GM23248 (cell line): ENCODE measurements at regions not wholly inside any gene's neighbourhood (a gene's known extent, or its start where the extent isn't known, plus 50 kb on each side); places are given as distances from the start of the nearest gene placed in this dataset.

Source experiments
- DNase-seq: peaks from one replicate; pipeline ENCODE4 v3.0.0-alpha.2; 2015
- H2AFZ ChIP-seq: fragments of 200-600 bp; sonication (generic); 2 replicates; pipeline ENCODE4 v1.6.1; 2016; ENCODE audit warnings: antibody characterized with exemption
- H3F3A ChIP-seq: fragments of 200-600 bp; sonication (generic); 2 replicates; pipeline ENCODE4 v1.6.1; 2016; ENCODE audit warnings: mild to moderate bottlenecking, antibody characterized with exemption, mixed run types; ENCODE audit not compliant: insufficient read depth
- H3K27ac ChIP-seq: fragments of 200-600 bp; sonication (generic); 2 replicates; pipeline ENCODE4 v1.5.1; 2016; ENCODE audit warnings: mild to moderate bottlenecking
- H3K27me3 ChIP-seq: fragments of 200-600 bp; sonication (generic); replicated peaks from 2 replicates; pipeline ENCODE4 v1.6.1; 2016; ENCODE audit warnings: mild to moderate bottlenecking; ENCODE audit not compliant: insufficient read depth
- H3K36me3 ChIP-seq: fragments of 200-600 bp; sonication (generic); 2 replicates; pipeline ENCODE4 v1.6.1; 2016; ENCODE audit warnings: low read depth, mild to moderate bottlenecking
- H3K4me1 ChIP-seq: fragments of 200-600 bp; sonication (generic); 2 replicates; pipeline ENCODE4 v1.6.1; 2016; ENCODE audit warnings: mild to moderate bottlenecking; ENCODE audit not compliant: insufficient read depth
- H3K4me2 ChIP-seq: fragments of 200-600 bp; sonication (generic); one replicate; pipeline ENCODE4 v1.6.1; 2016; ENCODE audit warnings: mild to moderate bottlenecking; ENCODE audit not compliant: unreplicated experiment
- H3K4me3 ChIP-seq: fragments of 200-600 bp; sonication (generic); 2 replicates; pipeline ENCODE4 v1.5.1; 2016; ENCODE audit warnings: mild to moderate bottlenecking
- H3K79me2 ChIP-seq: fragments of 200-600 bp; sonication (generic); 2 replicates; pipeline ENCODE4 v1.6.1; 2016; ENCODE audit warnings: mild to moderate bottlenecking; ENCODE audit not compliant: insufficient read depth
- H3K9ac ChIP-seq: fragments of 200-600 bp; sonication (generic); 2 replicates; pipeline ENCODE4 v1.6.1; 2016; ENCODE audit warnings: mild to moderate bottlenecking
- H3K9me2 ChIP-seq: fragments of 200-600 bp; sonication (generic); 2 replicates; pipeline ENCODE4 v1.6.1; 2016; ENCODE audit warnings: mixed run types, mild to moderate bottlenecking, moderate library complexity; ENCODE audit not compliant: insufficient read depth
- H3K9me3 ChIP-seq: fragments of 200-600 bp; sonication (generic); one replicate; pipeline ENCODE4 v1.6.1; 2017; ENCODE audit warnings: low read depth
- H4K20me1 ChIP-seq: fragments of 200-600 bp; sonication (generic); 2 replicates; pipeline ENCODE4 v1.6.0; 2016; ENCODE audit not compliant: insufficient read depth
- EZH2 ChIP-seq: fragments of 200-600 bp; sonication (generic); IDR thresholded peaks from 2 replicates; pipeline ENCODE4 v1.6.1; 2018; ENCODE audit warnings: antibody characterized with exemption, mild to moderate bottlenecking; ENCODE audit not compliant: insufficient read depth, poor library complexity, severe bottlenecking
- EZH2phosphoT487 ChIP-seq: fragments of 200-600 bp; sonication (generic); IDR thresholded peaks from 2 replicates; pipeline ENCODE4 v1.6.1; 2018; ENCODE audit warnings: antibody characterized with exemption, moderate library complexity, mild to moderate bottlenecking, low read depth; ENCODE audit not compliant: insufficient read depth
- WGBS, 2 experiments: methylation state at CpG; one replicate each; pipeline ENCODE4 v1.1.6; 2015 to 2017; ENCODE audit warnings: low lambda C conversion rate in 2 of 2, low coverage in 1 of 2; ENCODE audit errors: missing lambda C conversion rate in 2 of 2; 5-methylcytosine and 5-hydroxymethylcytosine counted together
- in situ Hi-C: fragments of 300-500 bp; cut with MboI; formaldehyde crosslinking; loops from 2 replicates; pipeline ENCODE4 v1.15.0; 2020

- no peak overlapping the region for H3K4me3 ChIP-seq
- in situ Hi-C loops = no loop called here
- 76 to 77% methylated on average over 10 of the region's 10 CpGs for WGBS, 2 experiments
These were observed 102.6 kb upstream of the TSHZ3 start for GRCh38 chr19:31451686-31452330.

DNA sequence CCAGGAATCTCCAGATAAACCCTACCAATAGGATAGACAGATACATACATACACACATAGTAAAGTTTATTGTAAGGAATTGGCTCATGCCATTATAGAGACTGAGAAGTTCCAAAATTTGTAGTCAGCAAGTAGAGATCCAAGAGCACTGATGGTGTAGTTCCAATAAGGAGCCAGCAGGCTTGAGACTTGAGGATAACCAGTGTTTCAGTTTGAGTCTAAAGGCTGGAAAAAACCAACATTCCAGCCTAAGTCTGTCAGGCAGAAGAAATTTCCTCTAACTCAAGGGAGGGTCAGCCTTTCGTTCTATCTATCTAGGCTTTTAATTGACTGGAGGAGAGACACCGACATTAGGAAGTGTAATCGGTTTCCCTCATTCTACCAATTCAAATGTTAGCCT is 110.2 kb upstream of the TSHZ3 start:
- Histone ChIP-seq H3K9me2 (no peaks in the 10 kb centered on the region), H3K79me2 (no peaks in the 10 kb centered on the region), H3K27ac (no peak overlapping the region), H3K4me1 (peaks cover 5% of the 10 kb centered on the region; the same call in 1 of the 2 replicates), H2AFZ (no peak overlapping the region), H3K36me3 (no peaks in the 10 kb centered on the region), H3K4me3 (no peak overlapping the region), H3F3A (peaks cover 4% of the 10 kb centered on the region; the same call in 1 of the 2 replicates), H4K20me1 (no peaks in the 10 kb centered on the region), H3K9me3 (no peaks in the 10 kb centered on the region), H3K4me2 (no peak overlapping the region), H3K27me3 (peaks cover 4% of the 10 kb centered on the region; the same call in 1 of the 2 replicates), H3K9ac (no peak overlapping the region)
- in situ Hi-C loops = no loop called here
- DNase-seq = peak; percentile 30
- WGBS, 2 experiments = 87 to 90% methylated on average over 3 of the region's 3 CpGs
- TF ChIP-seq EZH2phosphoT487 = no peak
- no peak for TF ChIP-seq EZH2

More at GRCh38 chr19:31451686-31452330, 102.6 kb upstream of the TSHZ3 start:
- H3K9me3 ChIP-seq = no peaks in the 10 kb centered on the region
- H3K36me3 ChIP-seq = no peaks in the 10 kb centered on the region
- no peaks in the 10 kb centered on the region for H3K9me2 ChIP-seq
- no peak for TF ChIP-seq EZH2phosphoT487
- no peaks in the 10 kb centered on the region for H3K79me2 ChIP-seq
- no peak overlapping the region for H2AFZ ChIP-seq
- DNase-seq = peak; percentile 47
- no peak overlapping the region for H3K4me2 ChIP-seq
- no peak overlapping the region for H3K27ac ChIP-seq
- peaks cover 6% of the 10 kb centered on the region for H3K4me1 ChIP-seq
- H3F3A ChIP-seq = no peaks in the 10 kb centered on the region
- no peak overlapping the region for H3K9ac ChIP-seq
- no peaks in the 10 kb centered on the region for H4K20me1 ChIP-seq
- H3K27me3 ChIP-seq = no peaks in the 10 kb centered on the region

DNA sequence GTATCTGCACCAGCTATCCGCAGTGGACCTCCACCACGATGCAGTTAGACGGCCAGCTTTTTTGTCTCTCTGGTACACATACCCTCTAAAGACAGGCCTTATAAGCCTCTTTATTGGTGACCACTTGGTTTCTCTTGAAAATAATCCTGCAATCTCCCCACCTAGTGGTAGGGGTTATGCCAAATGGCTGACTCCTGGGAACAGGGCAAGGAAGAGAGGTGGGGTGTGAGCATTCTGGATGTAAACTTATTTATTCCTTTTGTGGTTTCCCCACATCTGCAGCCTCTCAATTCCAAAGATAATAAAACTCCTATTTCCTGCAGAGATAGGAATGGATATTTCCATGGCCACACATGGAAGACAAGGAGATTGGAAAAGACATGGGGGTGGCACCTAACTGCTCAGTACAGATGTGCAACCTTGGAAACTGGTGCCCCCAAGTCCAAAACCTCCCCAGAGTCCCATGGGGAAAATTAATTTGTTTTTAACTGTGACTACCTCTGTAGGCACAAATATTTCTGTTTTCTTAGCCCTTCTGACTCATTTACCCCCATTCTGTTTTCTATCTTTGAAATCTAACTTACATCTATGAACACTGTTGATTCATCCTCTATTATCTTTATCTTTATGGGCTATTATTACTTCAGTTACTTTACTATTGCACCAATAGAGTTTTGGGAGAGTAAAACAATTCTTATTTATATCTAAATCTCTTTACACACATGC is 112.7 kb upstream of the TSHZ3 start:
- Histone ChIP-seq H3K27ac (no peak overlapping the region), H3K36me3 (no peaks in the 10 kb centered on the region), H3K79me2 (no peaks in the 10 kb centered on the region), H3F3A (peaks cover 4% of the 10 kb centered on the region; the same call in 1 of the 2 replicates), H3K4me2 (peak overlapping the region; percentile 4), H2AFZ (no peak overlapping the region), H4K20me1 (no peaks in the 10 kb centered on the region), H3K4me3 (no peak overlapping the region), H3K9me2 (no peaks in the 10 kb centered on the region), H3K27me3 (peaks cover 6% of the 10 kb centered on the region), H3K9me3 (no peaks in the 10 kb centered on the region), H3K4me1 (peaks cover 5% of the 10 kb centered on the region; the same call in 1 of the 2 replicates), H3K9ac (no peak overlapping the region)
- in situ Hi-C loops = no loop called here
- WGBS, 2 experiments = 98% methylated on average over 3 of the region's 3 CpGs
- TF ChIP-seq EZH2 (no peak), EZH2phosphoT487 (no peak)
- DNase-seq = peak; percentile 42

DNA sequence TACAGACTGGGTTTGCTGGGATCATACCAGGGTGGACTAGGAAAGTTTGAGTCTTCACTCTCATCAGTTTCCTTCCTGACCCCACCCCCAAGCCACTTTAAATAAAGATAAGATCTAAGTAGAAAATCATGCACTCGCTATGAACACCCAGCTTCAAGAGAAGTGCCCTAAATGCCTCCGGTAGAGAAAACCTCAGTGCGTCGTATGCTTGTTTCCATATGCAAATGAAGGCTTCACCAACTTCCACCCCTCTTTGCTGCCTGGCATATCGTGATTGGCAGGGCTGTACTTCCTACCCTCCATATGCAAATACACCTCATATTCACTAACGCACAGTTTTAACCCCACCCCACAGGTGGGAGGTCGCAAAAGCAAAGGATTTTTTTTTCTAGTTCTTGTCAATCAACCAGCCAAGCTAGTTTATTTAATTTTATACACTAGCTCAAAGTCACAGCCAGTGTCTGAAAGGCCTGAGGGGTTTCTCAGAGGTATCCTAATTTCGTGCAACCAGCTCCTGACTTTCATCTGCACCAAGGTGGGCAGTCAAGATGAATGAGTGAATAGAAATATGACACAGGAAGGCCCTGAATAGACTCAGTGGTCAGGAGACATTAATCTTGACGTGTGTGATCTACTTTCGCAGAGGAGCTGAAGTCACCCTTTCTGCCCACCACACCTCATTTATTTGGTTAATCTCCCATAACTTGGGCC is 121.1 kb upstream of the TSHZ3 start:
- Histone ChIP-seq H3K9me2 (no peaks in the 10 kb centered on the region), H3K27ac (no peak overlapping the region), H3K36me3 (no peaks in the 10 kb centered on the region), H3F3A (no peaks in the 10 kb centered on the region), H3K4me3 (no peak overlapping the region), H2AFZ (no peak overlapping the region), H3K4me1 (no peaks in the 10 kb centered on the region), H3K4me2 (no peak overlapping the region), H3K79me2 (no peaks in the 10 kb centered on the region), H3K9me3 (no peaks in the 10 kb centered on the region), H3K9ac (no peak overlapping the region), H3K27me3 (peaks cover 11% of the 10 kb centered on the region), H4K20me1 (no peaks in the 10 kb centered on the region)
- TF ChIP-seq EZH2 = no peak
- TF ChIP-seq EZH2phosphoT487 = no peak
- WGBS, 2 experiments = 75 to 84% methylated on average over 10 of the region's 10 CpGs
- in situ Hi-C loops = no loop called here
- no peak for DNase-seq
